GM19043 (cell line): ENCODE measurements at regions not wholly inside any gene's neighbourhood (a gene's known extent, or its start where the extent isn't known, plus 50 kb on each side); places are given as distances from the start of the nearest gene placed in this dataset.
"Not testable (repeated sequence)": the region's sequence is repeated elsewhere in the genome, so short reads cannot be mapped to it uniquely, and the experiment has no call there.

Source experiments
- ATAC-seq: cut with Tn5 transposase; IDR thresholded peaks from one replicate; pipeline ENCODE4 v1.9.1; 2021; ENCODE audit warnings: low read depth; ENCODE audit not compliant: unreplicated experiment

DNA sequence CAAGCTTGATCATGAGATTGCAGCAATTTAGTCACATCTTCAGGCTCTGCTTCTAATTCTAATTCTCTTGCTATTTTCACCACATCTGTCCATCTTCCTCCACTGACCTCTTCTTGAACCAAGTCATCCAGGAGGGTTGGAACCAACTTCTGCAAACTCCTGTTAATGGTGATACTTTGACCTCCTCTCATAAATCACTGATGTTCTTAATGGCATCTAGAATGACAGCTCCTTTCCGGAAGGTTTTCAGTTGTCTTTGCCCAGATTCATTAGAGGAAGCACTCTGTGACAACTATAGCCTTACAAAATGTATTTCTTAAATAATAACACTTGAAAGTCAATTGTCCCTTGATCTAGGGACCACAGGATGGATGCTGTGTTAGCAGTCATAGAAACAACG lies 136.2 kb downstream of the IGLL1 start:
- not testable (repeated sequence) for ATAC-seq

DNA sequence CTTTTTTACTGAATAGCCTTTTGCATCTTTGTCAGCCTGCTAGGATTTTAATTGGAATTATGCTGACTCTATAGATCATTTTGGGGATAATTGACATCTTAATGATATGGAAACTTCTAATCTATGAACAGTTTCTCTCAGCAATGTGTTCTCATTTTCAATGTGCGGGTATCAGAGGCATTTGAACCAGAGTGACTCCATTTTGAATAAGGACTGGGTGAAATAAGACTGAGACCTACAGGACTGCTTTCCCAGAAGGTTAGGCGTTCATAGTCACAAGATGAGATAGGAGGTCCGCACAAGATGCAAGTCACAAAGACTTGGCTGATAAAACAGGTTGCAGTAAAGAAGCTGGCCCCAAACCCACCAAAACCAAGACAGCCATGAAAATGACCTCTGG lies 140.5 kb downstream of the IGLL1 start:
- not testable (repeated sequence) for ATAC-seq

DNA sequence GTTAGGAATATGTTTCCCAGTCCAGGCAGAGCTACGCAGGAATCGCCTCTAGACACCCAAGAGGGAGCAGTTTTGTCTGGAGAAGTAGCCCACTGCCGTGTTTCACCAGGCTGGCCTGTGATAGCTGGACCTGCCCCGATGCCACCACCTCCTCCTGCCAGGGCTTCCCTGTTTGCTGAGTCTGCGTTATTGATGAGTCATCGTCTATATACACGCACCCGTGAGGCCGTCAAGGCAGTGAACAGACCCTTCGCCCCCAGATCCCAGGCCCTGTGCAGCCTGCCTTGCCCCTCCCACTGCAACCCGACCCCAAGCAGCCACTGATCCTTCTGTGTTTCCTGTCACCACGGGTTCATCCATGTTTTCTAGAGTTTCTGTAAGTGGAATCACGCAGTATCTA lies 141.9 kb downstream of the IGLL1 start:
- no peak for ATAC-seq

DNA sequence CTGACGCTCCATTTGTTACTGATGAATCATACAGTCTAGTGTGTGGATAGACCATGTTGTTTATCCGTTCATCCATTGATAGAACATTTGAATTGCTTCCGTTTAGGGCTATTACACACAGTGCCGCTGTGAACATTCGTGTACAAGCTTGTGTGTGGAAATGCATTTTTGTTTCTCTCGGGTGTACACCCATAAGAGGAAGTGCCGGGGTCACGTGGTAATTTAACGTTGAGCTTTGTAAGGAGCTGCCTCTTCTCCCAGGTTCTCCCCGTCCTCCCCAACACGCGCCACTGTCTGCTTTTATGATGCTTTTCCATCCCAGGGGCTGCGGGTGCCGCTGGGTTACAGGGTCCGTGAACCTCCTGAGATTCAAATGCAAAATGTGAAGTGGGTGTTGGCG lies 142.3 kb downstream of the IGLL1 start:
- ATAC-seq, result no peak

DNA sequence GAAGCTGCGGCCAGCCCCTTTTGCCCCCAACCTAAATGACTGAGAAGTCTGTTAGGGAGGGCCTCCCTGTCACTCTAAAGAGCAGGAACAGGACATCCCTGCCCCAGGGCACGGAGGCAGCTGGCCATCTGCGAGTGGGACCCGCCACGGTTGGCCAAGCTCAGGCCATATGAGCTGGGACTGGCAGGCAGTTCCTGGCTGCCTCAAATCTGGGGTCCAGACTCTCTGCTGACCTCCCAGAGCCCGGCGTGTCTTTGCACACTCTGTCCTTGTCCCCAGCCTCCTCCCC lies 143.0 kb downstream of the IGLL1 start:
- not testable (repeated sequence) for ATAC-seq

DNA sequence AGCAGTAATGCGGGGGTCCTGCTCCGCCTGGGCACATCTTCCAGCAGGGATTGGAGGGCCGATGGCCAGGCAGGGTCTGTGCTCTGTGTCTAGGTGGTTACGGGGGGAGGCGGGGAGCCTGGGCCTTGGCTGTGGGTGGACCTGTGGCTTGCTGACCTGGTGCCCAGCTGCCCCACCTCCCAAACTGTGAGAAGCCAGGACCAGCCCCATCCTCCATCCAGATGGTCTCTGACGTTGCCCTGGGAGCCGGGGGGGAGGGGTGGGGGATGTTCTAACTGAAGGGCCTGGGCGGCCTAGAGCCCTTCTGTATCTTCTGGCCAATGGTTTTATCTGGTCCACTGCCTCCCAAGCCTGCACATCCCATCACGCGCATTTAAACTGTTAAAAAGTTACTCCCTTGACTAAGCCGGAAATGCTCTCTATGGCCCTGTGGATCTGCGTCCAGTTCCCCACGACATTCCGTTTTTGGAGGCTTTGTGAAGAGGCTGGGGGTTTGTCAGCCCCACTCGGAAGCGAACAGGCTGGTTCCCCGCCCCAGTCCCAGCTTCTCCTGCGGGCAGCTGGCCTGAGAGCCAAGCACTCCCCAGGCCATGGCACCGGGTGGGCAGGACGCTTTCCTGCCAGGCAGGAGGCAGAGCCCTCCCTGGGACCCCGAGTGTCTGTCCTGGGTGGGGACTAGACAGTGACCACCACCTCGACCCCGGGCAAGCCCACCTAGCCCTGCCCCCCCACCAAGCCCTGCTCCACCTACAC lies 143.6 kb downstream of the IGLL1 start:
- ATAC-seq, result not testable (repeated sequence)

DNA sequence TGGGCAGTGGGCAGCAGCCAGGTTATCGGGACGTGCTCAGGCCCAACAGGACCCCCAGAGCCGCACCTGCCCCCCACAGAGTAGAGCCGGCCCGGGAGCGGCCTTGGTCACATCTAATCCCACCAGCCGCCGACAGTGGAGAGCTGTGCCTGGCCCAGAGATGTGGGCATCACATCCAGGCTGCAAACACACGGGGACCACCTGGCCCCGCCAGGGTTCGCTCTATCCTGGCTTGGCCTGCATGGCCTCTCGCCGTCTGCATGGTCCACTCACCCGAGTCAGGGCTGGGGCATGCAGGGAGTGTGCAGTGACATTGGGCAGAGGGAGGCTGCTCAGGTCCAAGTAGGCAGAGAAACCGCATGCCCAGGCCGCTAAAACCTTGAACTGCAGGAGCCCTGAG lies 144.9 kb downstream of the IGLL1 start:
- ATAC-seq, result not testable (repeated sequence)

DNA sequence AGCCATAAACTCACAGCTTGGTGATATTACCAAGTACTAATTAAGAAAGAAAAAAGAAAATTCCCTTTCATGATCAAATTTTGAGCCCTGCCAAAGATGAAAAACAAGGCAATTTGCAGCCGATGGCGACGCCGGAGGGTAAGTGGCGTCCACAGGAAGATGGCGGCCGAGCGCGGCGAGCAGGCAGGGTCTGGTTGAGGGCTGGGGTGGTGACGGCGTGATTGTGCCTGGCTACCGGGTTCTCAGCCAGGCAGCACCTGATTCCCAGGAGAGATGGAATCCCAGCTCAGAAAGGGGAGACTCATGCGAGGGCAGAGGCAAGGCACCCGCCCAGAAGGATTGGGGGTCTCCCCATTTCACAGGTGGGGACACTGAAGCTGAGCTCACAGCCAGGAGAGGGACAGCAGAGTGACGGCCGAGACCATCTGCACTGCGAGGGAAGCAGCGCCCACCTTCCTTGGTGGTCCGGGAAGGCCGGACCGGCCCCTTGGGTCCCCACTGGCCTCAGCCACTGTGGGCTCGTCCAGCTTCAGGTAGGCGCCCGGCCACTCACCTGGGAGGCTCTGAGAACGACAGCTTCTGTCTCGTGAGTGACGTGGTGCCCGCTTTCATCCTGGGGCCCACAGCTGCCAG lies 145.8 kb downstream of the IGLL1 start:
- ATAC-seq, result not testable (repeated sequence)

DNA sequence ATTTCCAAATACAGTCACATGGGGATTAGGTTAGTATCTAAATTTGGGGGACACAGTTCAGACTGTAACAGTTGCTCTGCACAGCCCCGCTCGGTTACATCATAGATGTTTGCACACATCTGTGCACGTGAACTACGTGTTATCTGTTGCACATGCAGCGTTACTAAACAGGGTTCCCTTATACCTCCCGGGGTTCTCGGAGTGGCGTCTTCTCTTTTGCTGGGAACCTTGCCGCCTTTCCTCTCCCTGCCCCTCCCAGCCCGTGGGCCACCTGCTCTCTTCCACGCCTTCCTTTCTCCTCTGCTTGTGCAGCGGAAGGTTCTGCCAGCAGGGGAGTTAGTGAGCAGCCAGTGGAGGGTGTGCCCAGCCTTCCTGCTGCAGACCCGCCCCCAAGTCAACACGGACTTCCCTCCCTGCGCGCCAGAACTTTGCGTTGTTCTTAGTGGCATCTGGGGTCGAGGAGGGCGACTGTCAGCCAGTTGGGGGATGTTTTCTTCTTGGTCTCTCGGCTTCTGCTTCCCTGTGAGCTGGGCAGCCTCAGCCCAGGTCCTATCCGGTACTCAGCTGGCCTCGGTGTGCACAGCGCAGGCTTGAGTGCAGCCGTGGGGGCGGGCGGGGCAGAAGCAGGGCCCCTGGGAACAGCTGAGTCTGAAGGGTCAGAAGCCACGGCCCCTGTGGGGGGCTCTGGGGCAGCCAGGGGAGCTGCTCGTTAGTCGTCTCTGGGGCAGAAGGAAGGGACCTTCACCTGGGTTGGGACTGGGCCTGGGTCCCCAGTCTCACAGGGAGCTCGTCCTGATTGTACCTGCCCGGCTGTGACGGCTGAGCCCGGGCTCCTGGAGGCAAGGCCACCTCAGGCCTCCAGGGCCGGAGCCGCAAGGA lies 146.7 kb downstream of the IGLL1 start:
- not testable (repeated sequence) for ATAC-seq

DNA sequence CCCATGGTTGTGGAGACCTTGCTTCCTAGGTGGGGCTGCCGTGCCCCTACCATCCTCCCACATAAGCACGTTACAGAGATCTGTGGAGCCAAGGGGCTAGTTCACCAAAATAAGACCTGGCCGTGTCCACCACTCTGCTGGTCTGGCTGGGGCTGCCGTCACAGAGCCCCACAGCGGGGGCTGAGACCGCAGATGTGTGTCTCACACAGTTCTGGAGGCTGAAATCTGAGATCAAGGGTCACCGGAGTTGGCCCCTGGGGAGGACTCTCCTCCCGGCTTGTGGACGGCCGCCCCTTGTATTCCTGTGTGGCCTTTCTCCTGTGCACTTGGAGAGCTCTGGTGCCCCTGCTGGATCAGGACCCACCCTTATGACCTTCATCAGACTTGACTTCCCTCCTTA lies 147.4 kb downstream of the IGLL1 start:
- ATAC-seq, result not testable (repeated sequence)

DNA sequence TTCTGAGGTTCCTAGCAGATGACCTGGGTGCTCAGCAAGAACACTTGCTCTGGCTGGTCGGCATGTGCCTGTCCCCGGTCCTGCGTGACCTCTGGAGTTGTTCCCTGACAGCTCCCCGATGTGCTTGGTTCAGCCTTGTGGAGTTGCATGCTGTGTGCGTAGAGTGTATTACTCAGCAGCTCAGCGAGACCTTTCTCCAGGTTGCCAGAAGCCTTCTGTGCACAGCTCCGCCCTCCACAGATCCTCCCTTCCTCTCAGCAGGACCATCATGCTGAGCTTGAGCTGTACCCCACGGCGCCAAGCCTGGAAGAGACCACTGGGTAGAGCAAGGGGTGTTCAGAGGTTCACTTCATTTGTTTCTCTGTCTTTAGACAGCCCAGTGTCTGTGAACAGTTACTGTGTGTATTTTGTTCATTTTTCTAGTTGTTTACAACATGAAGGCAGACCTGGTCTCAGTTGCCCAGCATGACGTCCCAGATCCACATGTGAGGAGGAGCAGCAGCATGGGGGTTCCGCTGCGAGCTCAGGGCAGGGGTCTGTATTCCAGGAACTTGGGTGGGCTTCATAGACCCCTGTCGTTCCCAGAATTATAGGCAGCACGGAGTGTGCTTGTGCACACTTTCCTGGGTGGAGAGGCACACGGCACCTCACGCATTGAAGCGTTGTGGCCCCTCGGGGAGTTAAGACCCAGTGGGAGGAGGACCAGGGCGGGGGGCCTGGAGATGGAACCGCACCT lies 148.6 kb downstream of the IGLL1 start:
- ATAC-seq, result no peak

DNA sequence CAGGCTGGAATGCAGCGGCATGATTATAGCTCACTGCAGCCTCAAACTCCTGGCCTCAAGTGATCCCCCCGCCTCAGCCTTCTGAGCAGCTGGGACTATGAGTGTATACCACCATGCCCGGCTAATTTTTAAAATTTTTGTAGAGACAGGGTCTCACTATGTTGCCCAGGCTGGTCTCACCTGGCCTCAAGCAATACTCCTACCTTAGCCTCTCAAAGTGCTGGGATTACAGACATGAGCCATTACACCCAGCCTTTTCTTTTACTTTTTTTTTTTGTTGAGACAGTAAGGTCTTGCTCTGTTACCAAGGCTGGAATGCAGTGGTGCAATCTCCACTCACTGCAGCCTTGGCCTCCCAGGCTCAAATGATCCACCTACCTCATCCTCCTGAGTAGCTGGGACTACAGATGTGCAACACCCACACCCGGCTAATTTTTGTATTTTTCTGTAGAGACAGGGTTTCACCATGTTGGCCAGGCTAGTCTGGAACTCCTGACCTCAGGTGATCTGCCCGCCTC lies 155.5 kb downstream of the IGLL1 start:
- not testable (repeated sequence) for ATAC-seq

DNA sequence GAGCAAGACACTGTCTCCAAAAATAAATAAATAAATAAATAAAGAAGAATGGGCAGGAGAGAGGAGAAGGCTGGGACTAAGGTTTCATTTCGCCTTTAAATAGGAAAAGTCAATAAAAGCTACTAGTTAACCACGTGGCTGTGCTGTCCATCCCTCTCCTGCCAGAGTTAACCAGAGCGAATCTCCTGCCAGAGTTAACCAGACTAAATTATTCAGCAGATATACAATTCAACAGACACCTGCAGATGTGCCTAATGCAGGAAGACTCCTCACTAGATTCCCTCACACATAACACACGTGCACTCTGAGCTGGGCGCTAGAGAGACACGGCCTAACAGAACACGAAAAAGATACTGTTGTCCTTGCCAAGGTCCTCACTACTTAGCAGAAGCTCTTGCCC lies 156.1 kb downstream of the IGLL1 start:
- ATAC-seq, result no peak

DNA sequence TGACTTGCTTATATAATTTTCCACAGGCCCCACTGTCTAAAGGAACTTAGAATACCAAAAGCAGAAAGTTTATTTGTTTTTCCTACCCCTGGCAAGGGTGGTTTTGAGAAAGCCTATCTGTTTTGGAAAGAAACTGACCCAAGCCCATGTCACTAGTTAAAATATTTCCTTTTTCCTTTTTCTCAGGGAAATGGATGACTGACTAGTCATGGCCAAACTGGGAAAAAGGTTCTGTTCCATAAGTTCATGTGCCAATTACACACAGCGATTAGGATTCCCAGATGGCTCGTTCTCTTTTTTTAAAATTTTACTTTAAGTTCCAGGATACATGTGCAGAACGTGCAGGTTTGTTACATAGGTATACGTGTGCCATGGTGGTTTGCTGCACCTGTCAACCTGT lies 157.8 kb downstream of the IGLL1 start:
- not testable (repeated sequence) for ATAC-seq

DNA sequence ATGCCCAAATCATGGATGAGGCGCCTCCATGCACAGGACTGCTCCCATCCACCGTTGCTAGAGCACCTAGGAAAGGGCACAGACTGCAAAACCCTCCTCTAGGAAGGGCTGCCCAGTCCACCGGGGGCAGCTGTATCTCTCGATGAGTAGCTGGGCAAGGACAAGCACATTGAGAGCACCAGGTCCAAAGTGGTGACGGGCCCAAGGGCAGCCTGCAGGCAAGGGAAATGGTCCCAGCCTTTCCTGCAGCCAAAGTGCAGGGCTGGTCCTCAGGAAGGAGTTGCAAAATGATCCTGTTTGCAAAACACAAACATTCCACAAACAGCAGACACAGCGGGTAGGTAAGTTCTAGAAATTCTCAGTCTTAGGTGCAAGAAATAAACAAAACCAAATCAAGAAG lies 158.8 kb downstream of the IGLL1 start:
- not testable (repeated sequence) for ATAC-seq

DNA sequence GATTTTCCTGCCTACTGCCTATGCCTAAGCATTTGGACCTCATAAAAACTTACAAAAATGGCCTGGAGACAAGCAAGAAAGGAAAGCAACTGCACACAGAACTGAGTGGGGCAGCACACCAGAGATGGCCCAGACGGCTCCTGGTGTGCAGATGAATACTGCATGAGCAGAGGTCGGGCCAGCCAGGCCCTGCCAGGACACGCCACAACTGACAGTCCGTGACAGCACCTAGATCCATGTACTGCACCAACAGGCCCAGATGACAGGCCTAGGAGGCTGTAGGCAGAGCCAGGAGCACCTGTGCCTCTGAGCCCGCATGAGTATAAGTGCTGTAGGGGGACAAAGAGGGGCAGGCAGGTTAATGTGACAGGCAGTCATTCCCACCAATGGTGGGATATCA lies 160.2 kb downstream of the IGLL1 start:
- no peak for ATAC-seq

DNA sequence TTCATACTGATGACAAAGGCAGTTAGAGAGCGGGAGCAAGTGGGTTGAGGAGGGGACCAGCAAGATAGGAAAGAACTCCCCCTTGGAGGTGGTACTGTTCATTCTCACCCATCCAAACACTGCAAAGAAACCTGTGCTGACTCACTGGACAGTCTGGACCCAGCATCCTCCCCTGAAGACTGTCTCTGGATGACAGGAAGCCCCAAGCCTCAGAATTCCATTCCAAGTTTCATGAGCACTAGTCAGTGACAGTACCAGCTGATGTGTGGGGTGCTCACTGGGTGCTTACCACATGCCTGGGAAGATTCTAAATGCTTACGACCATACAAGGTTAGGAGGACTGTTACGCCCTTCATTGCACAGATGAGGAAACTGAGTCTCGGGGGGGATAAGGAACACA lies 160.9 kb downstream of the IGLL1 start:
- no peak for ATAC-seq

DNA sequence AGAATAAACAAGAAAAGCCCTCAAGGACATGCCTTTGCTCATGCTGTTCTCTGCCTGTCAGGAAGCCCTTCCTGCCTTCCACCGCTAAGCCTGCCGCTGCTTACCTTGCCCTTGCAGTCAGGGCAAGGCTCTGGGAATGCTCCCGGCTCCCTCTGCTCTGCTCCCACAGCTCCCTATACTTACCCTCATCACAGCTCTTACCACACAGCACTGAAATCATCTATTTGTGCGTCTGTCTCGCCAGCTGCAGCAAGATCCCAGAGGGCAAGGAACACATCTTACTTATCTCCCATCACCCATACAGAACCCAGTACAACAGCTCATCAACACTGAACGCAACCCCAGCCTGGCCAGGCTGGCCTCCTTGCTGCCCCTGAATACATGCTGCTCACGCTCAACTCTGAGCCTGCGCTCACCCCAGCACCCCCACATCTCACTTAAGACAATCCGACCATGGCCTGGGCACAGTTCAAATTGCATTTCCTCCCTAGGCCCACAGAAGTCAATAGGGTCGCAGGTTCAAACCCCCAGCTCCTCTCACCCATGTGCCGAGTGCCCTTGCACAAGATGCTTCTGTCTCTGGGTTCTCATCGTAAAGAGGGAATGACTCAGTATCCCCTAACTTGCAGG lies 161.8 kb downstream of the IGLL1 start:
- ATAC-seq, result no peak

DNA sequence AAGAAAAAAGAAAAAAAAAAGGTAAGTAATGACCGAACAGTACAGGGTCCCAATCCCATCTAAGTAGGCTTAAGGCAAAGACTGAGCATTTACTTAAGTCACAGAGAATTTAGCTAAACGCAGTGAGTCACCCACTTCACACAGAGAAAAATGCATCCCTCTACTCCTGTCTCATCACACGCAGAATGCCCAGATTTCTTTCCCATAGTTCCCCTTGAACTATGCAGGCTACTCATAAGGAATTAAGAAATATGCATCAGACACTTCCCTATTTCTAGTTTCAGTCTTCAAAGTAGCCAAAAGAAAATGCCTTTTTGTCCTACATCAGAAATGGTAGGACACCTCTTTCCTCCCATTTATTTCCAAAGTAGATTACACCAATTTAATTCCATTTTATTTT lies 162.8 kb downstream of the IGLL1 start:
- not testable (repeated sequence) for ATAC-seq

DNA sequence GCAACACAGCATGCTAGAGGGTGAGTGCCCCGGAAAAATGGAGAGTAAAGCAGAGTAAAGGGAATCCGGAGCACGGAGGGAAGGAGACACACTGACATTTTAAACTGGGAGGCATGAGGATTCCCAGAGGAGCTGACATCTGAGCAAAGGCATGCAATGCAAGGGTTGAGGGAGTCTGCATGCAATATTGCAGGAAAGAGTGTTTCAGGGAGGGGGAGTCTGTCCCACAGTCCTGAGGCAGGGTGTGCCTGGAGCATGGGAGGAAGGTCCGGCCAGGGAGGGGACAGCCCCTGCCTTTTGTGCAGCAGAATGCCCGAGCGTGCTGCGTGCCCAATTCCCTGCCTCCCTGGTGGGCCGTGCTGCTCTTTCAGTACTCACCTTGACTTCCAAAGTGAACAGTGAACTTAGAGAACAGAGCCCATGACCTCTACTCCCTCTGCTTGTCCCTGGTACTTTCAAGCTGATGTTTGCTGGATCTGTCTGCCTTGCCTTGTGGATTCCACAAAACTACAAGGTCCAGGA lies 163.9 kb downstream of the IGLL1 start:
- not testable (repeated sequence) for ATAC-seq
